Thyroid gland (tissue), 4 donors: ENCODE measurements at regions not wholly inside any gene's neighbourhood (a gene's known extent, or its start where the extent isn't known, plus 50 kb on each side); places are given as distances from the start of the nearest gene placed in this dataset.

Source experiments
- POLR2A ChIP-seq, 2 donors: fragments of 450-650 bp; IDR thresholded peaks; one replicate each; pipeline ENCODE4 v1.6.1; 2017; ENCODE audit warnings: antibody characterized with exemption in 2 of 2, mild to moderate bottlenecking in 2 of 2, moderate library complexity in 1 of 2
- TF ChIP-seq, protein P1 (sequence below), 6 experiments: fragments of 200-600 bp in 3 of 6; fragments of 450-650 bp in 3 of 6; sonication (generic) in 3 of 6; IDR thresholded peaks; one replicate each; pipeline ENCODE4 v1.5.1; 2016 to 2019; ENCODE audit warnings: antibody characterized with exemption in 6 of 6, mild to moderate bottlenecking in 2 of 6, inconsistent platforms in 1 of 6, moderate library complexity in 1 of 6

GRCh38 chr13:26460648-26461047, 96.8 kb upstream of the WASF3 start:
- TF ChIP-seq POLR2A (IDR thresholded peaks at IDR 0.05), result no peak
- TF ChIP-seq, protein P1, sequence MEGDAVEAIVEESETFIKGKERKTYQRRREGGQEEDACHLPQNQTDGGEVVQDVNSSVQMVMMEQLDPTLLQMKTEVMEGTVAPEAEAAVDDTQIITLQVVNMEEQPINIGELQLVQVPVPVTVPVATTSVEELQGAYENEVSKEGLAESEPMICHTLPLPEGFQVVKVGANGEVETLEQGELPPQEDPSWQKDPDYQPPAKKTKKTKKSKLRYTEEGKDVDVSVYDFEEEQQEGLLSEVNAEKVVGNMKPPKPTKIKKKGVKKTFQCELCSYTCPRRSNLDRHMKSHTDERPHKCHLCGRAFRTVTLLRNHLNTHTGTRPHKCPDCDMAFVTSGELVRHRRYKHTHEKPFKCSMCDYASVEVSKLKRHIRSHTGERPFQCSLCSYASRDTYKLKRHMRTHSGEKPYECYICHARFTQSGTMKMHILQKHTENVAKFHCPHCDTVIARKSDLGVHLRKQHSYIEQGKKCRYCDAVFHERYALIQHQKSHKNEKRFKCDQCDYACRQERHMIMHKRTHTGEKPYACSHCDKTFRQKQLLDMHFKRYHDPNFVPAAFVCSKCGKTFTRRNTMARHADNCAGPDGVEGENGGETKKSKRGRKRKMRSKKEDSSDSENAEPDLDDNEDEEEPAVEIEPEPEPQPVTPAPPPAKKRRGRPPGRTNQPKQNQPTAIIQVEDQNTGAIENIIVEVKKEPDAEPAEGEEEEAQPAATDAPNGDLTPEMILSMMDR (IDR thresholded peaks at IDR 0.05), result no peak
